ENCODE measurements at regions not wholly inside any gene's neighbourhood (a gene's known extent, or its start where the extent isn't known, plus 50 kb on each side); places are given as distances from the start of the nearest gene placed in this dataset.

GRCh38 chr4:117641519-117641918 is 392.8 kb upstream of the NDST3 start:
- POLR2A ChIA-PET, result no interaction called here
- no peak for TF ChIP-seq ELF4 (IDR thresholded peaks at IDR 0.05)
- TF ChIP-seq SP1 (IDR thresholded peaks at IDR 0.05), result no peak
- no peak for TF ChIP-seq CTBP1 (IDR thresholded peaks at IDR 0.05; ENCODE audit: borderline replicate concordance)
- no peak for TF ChIP-seq NFRKB (IDR thresholded peaks at IDR 0.05)
- TF ChIP-seq FOXM1 (IDR thresholded peaks at IDR 0.05; ENCODE audit: borderline replicate concordance), result no peak
- no peak for TF ChIP-seq BHLHE40 (IDR thresholded peaks at IDR 0.05; ENCODE audit: borderline replicate concordance)
- no peak for TF ChIP-seq L3MBTL2 (conservative IDR thresholded peaks at IDR 0.05)
- TF ChIP-seq ZNF384 (IDR thresholded peaks at IDR 0.05), result no peak
- no peak for TF ChIP-seq PKNOX1 (IDR thresholded peaks at IDR 0.05)
- no peak for TF ChIP-seq TARDBP (IDR thresholded peaks at IDR 0.05)
- no peak for TF ChIP-seq SUZ12 (IDR thresholded peaks at IDR 0.05)
- no peak for TF ChIP-seq LEF1 (IDR thresholded peaks at IDR 0.05; ENCODE audit: borderline replicate concordance)
- TF ChIP-seq FOXK2 (IDR thresholded peaks at IDR 0.05), result no peak
- no peak for TF ChIP-seq HDGF (IDR thresholded peaks at IDR 0.05; ENCODE audit: borderline replicate concordance)

GRCh38 chr4:117654079-117654478 is 380.2 kb upstream of the NDST3 start:
- ChIA-PET CTCF (no interaction called here), POLR2A (no interaction called here)
- TF ChIP-seq NFRKB (IDR thresholded peaks at IDR 0.05) (no peak), ELF4 (IDR thresholded peaks at IDR 0.05) (no peak), FOXA1 (IDR thresholded peaks at IDR 0.05) (no peak), L3MBTL2 (conservative IDR thresholded peaks at IDR 0.05) (no peak), SP1 (IDR thresholded peaks at IDR 0.05) (no peak), BHLHE40 (IDR thresholded peaks at IDR 0.05; ENCODE audit: borderline replicate concordance) (no peak), ARNT (IDR thresholded peaks at IDR 0.05) (no peak), FOXK2 (IDR thresholded peaks at IDR 0.05) (no peak), FOXM1 (IDR thresholded peaks at IDR 0.05; ENCODE audit: borderline replicate concordance) (no peak), LEF1 (IDR thresholded peaks at IDR 0.05; ENCODE audit: borderline replicate concordance) (no peak), ZNF384 (IDR thresholded peaks at IDR 0.05) (no peak), SUZ12 (IDR thresholded peaks at IDR 0.05) (no peak), PKNOX1 (IDR thresholded peaks at IDR 0.05) (no peak), CTBP1 (IDR thresholded peaks at IDR 0.05; ENCODE audit: borderline replicate concordance) (no peak), HDGF (IDR thresholded peaks at IDR 0.05; ENCODE audit: borderline replicate concordance) (no peak), TARDBP (IDR thresholded peaks at IDR 0.05) (no peak)
- no peak for DNase-seq (ENCODE audit: extremely low spot score)

More at GRCh38 chr4:117641519-117641918, 392.8 kb upstream of the NDST3 start:
- no peak for DNase-seq (ENCODE audit: extremely low spot score)
- CTCF ChIA-PET, result no interaction called here

GRCh38 chr4:117660668-117661067 is 373.6 kb upstream of the NDST3 start:
- CTCF ChIA-PET, result no interaction called here
- DNase-seq (ENCODE audit: extremely low spot score), result no peak
- POLR2A ChIA-PET, result no interaction called here
- TF ChIP-seq NFRKB (IDR thresholded peaks at IDR 0.05) (no peak), PKNOX1 (IDR thresholded peaks at IDR 0.05) (no peak), ELF4 (IDR thresholded peaks at IDR 0.05) (no peak), TARDBP (IDR thresholded peaks at IDR 0.05) (no peak), LEF1 (IDR thresholded peaks at IDR 0.05; ENCODE audit: borderline replicate concordance) (no peak), BHLHE40 (IDR thresholded peaks at IDR 0.05; ENCODE audit: borderline replicate concordance) (no peak), CTBP1 (IDR thresholded peaks at IDR 0.05; ENCODE audit: borderline replicate concordance) (no peak), ARNT (IDR thresholded peaks at IDR 0.05) (no peak)

- DNase-seq (ENCODE audit: extremely low spot score), result no peak
- TF ChIP-seq SUZ12 (IDR thresholded peaks at IDR 0.05) (no peak), CTBP1 (IDR thresholded peaks at IDR 0.05; ENCODE audit: borderline replicate concordance) (no peak), ELF4 (IDR thresholded peaks at IDR 0.05) (no peak), LEF1 (IDR thresholded peaks at IDR 0.05; ENCODE audit: borderline replicate concordance) (no peak)
- ChIA-PET CTCF (no interaction called here), POLR2A (no interaction called here)
Observed at GRCh38 chr4:117661091-117662072, 372.9 kb upstream of the NDST3 start.

GRCh38 chr4:117664706-117665444 is 369.4 kb upstream of the NDST3 start:
- CTCF ChIA-PET, result no interaction called here
- TF ChIP-seq CTBP1 (IDR thresholded peaks at IDR 0.05; ENCODE audit: borderline replicate concordance) (no peak), HDGF (IDR thresholded peaks at IDR 0.05; ENCODE audit: borderline replicate concordance) (no peak), ELF4 (IDR thresholded peaks at IDR 0.05) (no peak), SUZ12 (IDR thresholded peaks at IDR 0.05) (no peak), ZNF384 (IDR thresholded peaks at IDR 0.05) (no peak), NFRKB (IDR thresholded peaks at IDR 0.05) (no peak), LEF1 (IDR thresholded peaks at IDR 0.05; ENCODE audit: borderline replicate concordance) (no peak), FOXK2 (IDR thresholded peaks at IDR 0.05) (no peak), ARNT (IDR thresholded peaks at IDR 0.05) (no peak), SP1 (IDR thresholded peaks at IDR 0.05) (no peak), L3MBTL2 (conservative IDR thresholded peaks at IDR 0.05) (no peak), FOXM1 (IDR thresholded peaks at IDR 0.05; ENCODE audit: borderline replicate concordance) (no peak), PKNOX1 (IDR thresholded peaks at IDR 0.05) (no peak), BHLHE40 (IDR thresholded peaks at IDR 0.05; ENCODE audit: borderline replicate concordance) (no peak), TARDBP (IDR thresholded peaks at IDR 0.05) (no peak), FOXA1 (IDR thresholded peaks at IDR 0.05) (no peak)
- POLR2A ChIA-PET, result no interaction called here
- DNase-seq (ENCODE audit: extremely low spot score), result no peak

Measured in HEK293T (cell line).